Erythroblast (primary cell): ENCODE measurements at regions not wholly inside any gene's neighbourhood (a gene's known extent, or its start where the extent isn't known, plus 50 kb on each side); places are given as distances from the start of the nearest gene placed in this dataset.

ENCODE experiments used
- GATA1 ChIP-seq: IDR thresholded peaks from 2 replicates; pipeline ENCODE4 v1.6.1; 2011; ENCODE audit warnings: low read depth, mild to moderate bottlenecking, control low read depth, low read length, moderate library complexity
- POLR2A ChIP-seq: IDR thresholded peaks from 2 replicates; pipeline ENCODE4 v1.6.1; 2011; ENCODE audit warnings: mild to moderate bottlenecking, low read length

DNA sequence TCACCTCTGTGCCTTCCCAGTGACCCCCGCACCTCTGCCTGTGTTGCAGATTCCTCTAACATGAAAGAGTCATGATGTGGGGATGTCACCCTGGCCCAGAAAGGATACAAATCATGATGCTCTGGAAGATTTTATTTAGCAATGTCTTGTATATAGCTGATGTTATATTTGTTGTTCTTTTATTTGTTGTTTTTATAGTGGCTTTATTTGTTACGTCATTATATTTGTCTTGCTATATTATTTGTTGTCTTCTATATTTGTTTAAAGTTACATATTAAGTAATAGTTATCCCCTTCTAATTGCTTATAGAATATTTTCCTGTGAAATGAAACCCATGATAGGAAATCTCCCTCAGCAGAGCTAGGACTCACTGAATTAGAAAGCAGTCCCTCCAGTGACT is 1149.2 kb downstream of the UQCRFS1 start:
- TF ChIP-seq POLR2A (no peak), GATA1 (no peak)
